ENCODE measurements at regions not wholly inside any gene's neighbourhood (a gene's known extent, or its start where the extent isn't known, plus 50 kb on each side); places are given as distances from the start of the nearest gene placed in this dataset.

DNA sequence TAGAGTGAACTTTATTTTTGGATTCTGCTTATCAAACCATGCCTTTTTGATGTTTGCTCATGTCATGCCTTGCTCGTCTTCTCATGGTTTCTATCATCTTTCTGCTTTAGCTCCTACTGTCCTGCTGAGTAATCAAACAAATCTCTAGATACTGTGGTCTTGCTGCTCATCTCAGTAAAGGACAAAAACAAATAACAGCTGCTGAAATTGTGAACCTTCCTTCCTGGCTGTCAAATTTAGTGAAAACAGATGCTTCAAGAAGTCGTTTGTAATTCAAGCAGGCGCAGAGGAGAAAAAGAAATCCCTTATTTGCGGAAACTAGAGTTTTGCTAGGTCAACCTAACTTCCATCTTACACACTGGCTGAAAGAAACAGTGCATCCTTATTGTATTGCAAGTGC lies 616.1 kb upstream of the ALCAM start:
- Histone ChIP-seq H4K91ac (replicated peaks; ENCODE audit: insufficient read length, low read length) (no peak overlapping the region), H3K4ac (replicated peaks; ENCODE audit: insufficient read length, low read depth, low read length) (no peak overlapping the region), H3K27me3 (replicated peaks in 1 of 4; ENCODE audit: control insufficient read depth in 3 of 4, extremely low read depth in 1 of 4, insufficient read depth in 3 of 4, low read length in 3 of 4) (no peaks in the 10 kb centered on the region), H3K79me1 (ENCODE audit: low read depth, low read length) (no peaks in the 10 kb centered on the region), H3K36me3 (ENCODE audit: control insufficient read depth in 2 of 4, insufficient read depth in 4 of 4, low read length in 3 of 4) (no peaks in the 10 kb centered on the region), H3K27ac (ENCODE audit: low read depth, low read length) (no peak overlapping the region), H3K79me2 (ENCODE audit: control insufficient read depth in 1 of 2, insufficient read depth in 2 of 2, low read length in 2 of 2) (no peaks in the 10 kb centered on the region), H2BK120ac (replicated peaks; ENCODE audit: low read depth, low read length) (no peak overlapping the region), H4K8ac (ENCODE audit: extremely low read depth, insufficient read depth, low read length) (no peak overlapping the region), H3K4me3 (ENCODE audit: extremely low read depth in 1 of 4, insufficient read depth in 2 of 4, low read depth in 3 of 4, low read length in 4 of 4) (no peak overlapping the region), H2BK20ac (ENCODE audit: low read length) (no peak overlapping the region), H3K23me2 (ENCODE audit: low read depth, low read length) (no peaks in the 10 kb centered on the region), H3K14ac (ENCODE audit: insufficient read length) (no peak overlapping the region), H2BK12ac (ENCODE audit: low read depth, low read length) (no peak overlapping the region), H3K9ac (replicated peaks in 1 of 4; ENCODE audit: extremely low read depth in 1 of 4, low read depth in 3 of 4, low read length in 3 of 4) (no peak overlapping the region), H2AK5ac (ENCODE audit: low read depth, low read length) (no peak overlapping the region), H2AFZ (ENCODE audit: low read length) (peak overlapping the region; percentile 36; the same call in 1 of the 2 replicates), H2BK15ac (ENCODE audit: low read length) (no peak overlapping the region), H3K4me1 (replicated peaks in 1 of 4; ENCODE audit: control insufficient read depth in 3 of 4, insufficient read depth in 4 of 4, low read length in 3 of 4) (no peaks in the 10 kb centered on the region), H3K9me3 (ENCODE audit: insufficient read depth in 2 of 2, low read depth in 1 of 2, low read length in 1 of 2) (no peaks in the 10 kb centered on the region; a peak in 1 of 4 replicates), H3K56ac (replicated peaks; ENCODE audit: insufficient read length, low read depth, low read length) (no peak overlapping the region), H2BK5ac (ENCODE audit: low read depth, low read length) (no peak overlapping the region), H4K5ac (ENCODE audit: insufficient read length, low read depth, low read length) (no peak overlapping the region), H3K18ac (ENCODE audit: extremely low read depth, low read length) (no peak overlapping the region), H3K4me2 (ENCODE audit: insufficient read depth in 1 of 2, low read depth in 2 of 2, low read length in 2 of 2) (no peak overlapping the region), H3K23ac (ENCODE audit: insufficient read length) (no peak overlapping the region), H4K20me1 (replicated peaks in 1 of 2; ENCODE audit: control insufficient read depth in 1 of 2, insufficient read depth in 2 of 2, low read length in 2 of 2) (no peaks in the 10 kb centered on the region)
- FAIRE-seq (no peak), DNase-seq (ENCODE audit: low read depth in 1 of 2, low spot score in 2 of 2) (no peak)
- WGBS, 2 experiments (ENCODE audit: extremely low coverage in 1 of 2, insufficient coverage in 1 of 2, insufficient read length in 1 of 2, insufficient replicate concordance in 2 of 2, low coverage in 1 of 2, low lambda C conversion rate in 2 of 2, missing lambda C conversion rate in 1 of 2), result 93% methylated on average over 4 of the region's 4 CpGs; no CpG with 5 or more reads in 1 of the 2 experiments
- POLR2A ChIA-PET (ENCODE audit: partially characterized antibody), result no interaction called here
- CTCF ChIA-PET (ENCODE audit: partially characterized antibody), result no interaction called here
- TF ChIP-seq SP2 (IDR thresholded peaks at IDR 0.05; ENCODE audit: low read length) (no peak), KDM4A (IDR thresholded peaks at IDR 0.05; ENCODE audit: low read depth, low read length, severe bottlenecking) (no peak), SUZ12 (IDR thresholded peaks at IDR 0.05; ENCODE audit: low read length) (no peak), ASH2L (IDR thresholded peaks at IDR 0.05; ENCODE audit: low read length) (no peak), RNF2 (IDR thresholded peaks at IDR 0.05; ENCODE audit: borderline replicate concordance, low read depth, low read length, missing control alignments, poor library complexity, severe bottlenecking) (no peak), GABPA (IDR thresholded peaks at IDR 0.05; ENCODE audit: borderline replicate concordance, insufficient read depth, low read length) (no peak), POLR2AphosphoS5 (IDR thresholded peaks at IDR 0.05; ENCODE audit: low read depth, low read length) (no peak)
- TF ChIP-seq, protein P1, sequence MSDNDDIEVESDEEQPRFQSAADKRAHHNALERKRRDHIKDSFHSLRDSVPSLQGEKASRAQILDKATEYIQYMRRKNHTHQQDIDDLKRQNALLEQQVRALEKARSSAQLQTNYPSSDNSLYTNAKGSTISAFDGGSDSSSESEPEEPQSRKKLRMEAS (IDR thresholded peaks at IDR 0.05), result no peak
- TF ChIP-seq, protein P2, sequence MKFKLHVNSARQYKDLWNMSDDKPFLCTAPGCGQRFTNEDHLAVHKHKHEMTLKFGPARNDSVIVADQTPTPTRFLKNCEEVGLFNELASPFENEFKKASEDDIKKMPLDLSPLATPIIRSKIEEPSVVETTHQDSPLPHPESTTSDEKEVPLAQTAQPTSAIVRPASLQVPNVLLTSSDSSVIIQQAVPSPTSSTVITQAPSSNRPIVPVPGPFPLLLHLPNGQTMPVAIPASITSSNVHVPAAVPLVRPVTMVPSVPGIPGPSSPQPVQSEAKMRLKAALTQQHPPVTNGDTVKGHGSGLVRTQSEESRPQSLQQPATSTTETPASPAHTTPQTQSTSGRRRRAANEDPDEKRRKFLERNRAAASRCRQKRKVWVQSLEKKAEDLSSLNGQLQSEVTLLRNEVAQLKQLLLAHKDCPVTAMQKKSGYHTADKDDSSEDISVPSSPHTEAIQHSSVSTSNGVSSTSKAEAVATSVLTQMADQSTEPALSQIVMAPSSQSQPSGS (IDR thresholded peaks at IDR 0.05; ENCODE audit: low read length), result no peak
- TF ChIP-seq, protein P3, sequence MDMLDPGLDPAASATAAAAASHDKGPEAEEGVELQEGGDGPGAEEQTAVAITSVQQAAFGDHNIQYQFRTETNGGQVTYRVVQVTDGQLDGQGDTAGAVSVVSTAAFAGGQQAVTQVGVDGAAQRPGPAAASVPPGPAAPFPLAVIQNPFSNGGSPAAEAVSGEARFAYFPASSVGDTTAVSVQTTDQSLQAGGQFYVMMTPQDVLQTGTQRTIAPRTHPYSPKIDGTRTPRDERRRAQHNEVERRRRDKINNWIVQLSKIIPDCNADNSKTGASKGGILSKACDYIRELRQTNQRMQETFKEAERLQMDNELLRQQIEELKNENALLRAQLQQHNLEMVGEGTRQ (IDR thresholded peaks at IDR 0.05; ENCODE audit: low read length), result no peak
- TF ChIP-seq, protein P4, sequence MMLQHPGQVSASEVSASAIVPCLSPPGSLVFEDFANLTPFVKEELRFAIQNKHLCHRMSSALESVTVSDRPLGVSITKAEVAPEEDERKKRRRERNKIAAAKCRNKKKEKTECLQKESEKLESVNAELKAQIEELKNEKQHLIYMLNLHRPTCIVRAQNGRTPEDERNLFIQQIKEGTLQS (IDR thresholded peaks at IDR 0.05; ENCODE audit: insufficient read depth, low read depth, low read length), result no peak
